ENCODE measurements at regions not wholly inside any gene's neighbourhood (a gene's known extent, or its start where the extent isn't known, plus 50 kb on each side); places are given as distances from the start of the nearest gene placed in this dataset.

- TF ChIP-seq, protein P1, sequence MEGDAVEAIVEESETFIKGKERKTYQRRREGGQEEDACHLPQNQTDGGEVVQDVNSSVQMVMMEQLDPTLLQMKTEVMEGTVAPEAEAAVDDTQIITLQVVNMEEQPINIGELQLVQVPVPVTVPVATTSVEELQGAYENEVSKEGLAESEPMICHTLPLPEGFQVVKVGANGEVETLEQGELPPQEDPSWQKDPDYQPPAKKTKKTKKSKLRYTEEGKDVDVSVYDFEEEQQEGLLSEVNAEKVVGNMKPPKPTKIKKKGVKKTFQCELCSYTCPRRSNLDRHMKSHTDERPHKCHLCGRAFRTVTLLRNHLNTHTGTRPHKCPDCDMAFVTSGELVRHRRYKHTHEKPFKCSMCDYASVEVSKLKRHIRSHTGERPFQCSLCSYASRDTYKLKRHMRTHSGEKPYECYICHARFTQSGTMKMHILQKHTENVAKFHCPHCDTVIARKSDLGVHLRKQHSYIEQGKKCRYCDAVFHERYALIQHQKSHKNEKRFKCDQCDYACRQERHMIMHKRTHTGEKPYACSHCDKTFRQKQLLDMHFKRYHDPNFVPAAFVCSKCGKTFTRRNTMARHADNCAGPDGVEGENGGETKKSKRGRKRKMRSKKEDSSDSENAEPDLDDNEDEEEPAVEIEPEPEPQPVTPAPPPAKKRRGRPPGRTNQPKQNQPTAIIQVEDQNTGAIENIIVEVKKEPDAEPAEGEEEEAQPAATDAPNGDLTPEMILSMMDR (IDR thresholded peaks at IDR 0.05 in 4 of 5, conservative IDR thresholded peaks at IDR 0.05 in 1 of 5), result no peak
- TF ChIP-seq POLR2A (IDR thresholded peaks at IDR 0.05), result no peak
These were observed 807.1 kb downstream of the RNF144A start for GRCh38 chr2:7724336-7724735.
